Panc1 (cell line): ENCODE measurements at regions not wholly inside any gene's neighbourhood (a gene's known extent, or its start where the extent isn't known, plus 50 kb on each side); places are given as distances from the start of the nearest gene placed in this dataset.
"Not testable (repeated sequence)": the region's sequence is repeated elsewhere in the genome, so short reads cannot be mapped to it uniquely, and the experiment has no call there.

ENCODE experiments used
- ATAC-seq: fragments of 200-7000 bp; cut with Tn5 transposase; 2 replicates; pipeline ENCODE4 v1.9.1; 2020; ENCODE audit warnings: mild to moderate bottlenecking, moderate library complexity
- BruUV-seq: library from RNA; stranded (reverse); fragments of 400-500 nt; replicated peaks from 2 replicates; lab custom pipeline; 2021; lab: Mats Ljungman, UMichigan
- CTCF ChIA-PET: fragments of 300-600 bp; sonication (Branson Sonifier 250); formaldehyde crosslinking; loops from one replicate; lab custom pipeline; 2022; ENCODE audit warnings: antibody characterized with exemption; lab: Charles Lee
- POLR2A ChIA-PET: fragments of 300-600 bp; sonication (Branson Sonifier 250); formaldehyde crosslinking; loops from one replicate; lab custom pipeline; 2022; ENCODE audit warnings: antibody characterized with exemption; lab: Charles Lee
- DNase-seq: peaks from one replicate; pipeline ENCODE4 v3.0.0-alpha.2; 2010; ENCODE audit warnings: low read depth, low spot score
- H3K27ac ChIP-seq: 2 replicates; pipeline ENCODE4 v1.5.1; 2011; ENCODE audit warnings: mild to moderate bottlenecking, low read length, inconsistent platforms
- H3K27me3 ChIP-seq: fragments of 200-500 bp; sonication (Bioruptor generic); 2 replicates; pipeline ENCODE4 v1.6.0; 2014; ENCODE audit warnings: low read length, inconsistent platforms; ENCODE audit not compliant: control insufficient read depth, insufficient read depth
- H3K36me3 ChIP-seq: fragments of 200-500 bp; sonication (Bioruptor generic); 2 replicates; pipeline ENCODE4 v1.5.1; 2014; ENCODE audit warnings: inconsistent platforms, mild to moderate bottlenecking, low read length, moderate library complexity; ENCODE audit not compliant: control insufficient read depth, insufficient read depth
- H3K4me1 ChIP-seq: 2 replicates; pipeline ENCODE4 v1.5.1; 2011; ENCODE audit warnings: inconsistent platforms, mild to moderate bottlenecking, low read length, moderate library complexity; ENCODE audit not compliant: control insufficient read depth, insufficient read depth
- H3K4me3 ChIP-seq, 2 experiments: 2 replicates each; pipeline ENCODE4 v1.5.1; 2011 to 2012; ENCODE audit warnings: low read depth in 2 of 2, low read length in 2 of 2, mild to moderate bottlenecking in 2 of 2, inconsistent platforms in 1 of 2, moderate library complexity in 1 of 2
- H3K9me3 ChIP-seq: fragments of 200-500 bp; sonication (Bioruptor generic); 2 replicates; pipeline ENCODE4 v1.5.1; 2014; ENCODE audit warnings: low read depth, mild to moderate bottlenecking, inconsistent platforms, low read length, moderate library complexity; ENCODE audit not compliant: control insufficient read depth, insufficient read depth
- POLR2AphosphoS5 ChIP-seq: IDR thresholded peaks from 2 replicates; pipeline ENCODE4 v1.6.1; 2012; ENCODE audit warnings: mild to moderate bottlenecking, low read depth, low read length, moderate library complexity
- REST ChIP-seq, 2 experiments: IDR thresholded peaks; 2 replicates each; pipeline ENCODE4 v1.6.1; 2011 to 2012; ENCODE audit warnings: low read depth in 2 of 2, control low read depth in 1 of 2, low read length in 1 of 2, mild to moderate bottlenecking in 1 of 2, moderate library complexity in 1 of 2; ENCODE audit not compliant: insufficient read depth in 1 of 2
- SIN3A ChIP-seq: IDR thresholded peaks from 2 replicates; pipeline ENCODE4 v1.6.1; 2012; ENCODE audit warnings: low read depth, mild to moderate bottlenecking, low read length, moderate library complexity, borderline replicate concordance; ENCODE audit not compliant: insufficient read depth
- TCF7L2 ChIP-seq: IDR thresholded peaks from 2 replicates; pipeline ENCODE4 v1.6.1; 2011; ENCODE audit warnings: mild to moderate bottlenecking, low read depth, low read length, inconsistent platforms
- in situ Hi-C: cut with HindIII; loops from 2 replicates; pipeline ENCODE4 v1.10.0; 2016; ENCODE audit warnings: low sequenced_read_pairs, low pct_unique_long_range_greater_than_20kb
- intact Hi-C: fragments of 100-400 bp; cut with micrococcal nuclease; formaldehyde crosslinking; loops from one replicate; pipeline ENCODE4 v1.10.0; 2022; ENCODE audit not compliant: unreplicated experiment
- TF ChIP-seq, protein P1 (sequence below): fragments of 450-650 bp; IDR thresholded peaks from 2 replicates; pipeline ENCODE4 v1.5.1; 2017; ENCODE audit warnings: mild to moderate bottlenecking

DNA sequence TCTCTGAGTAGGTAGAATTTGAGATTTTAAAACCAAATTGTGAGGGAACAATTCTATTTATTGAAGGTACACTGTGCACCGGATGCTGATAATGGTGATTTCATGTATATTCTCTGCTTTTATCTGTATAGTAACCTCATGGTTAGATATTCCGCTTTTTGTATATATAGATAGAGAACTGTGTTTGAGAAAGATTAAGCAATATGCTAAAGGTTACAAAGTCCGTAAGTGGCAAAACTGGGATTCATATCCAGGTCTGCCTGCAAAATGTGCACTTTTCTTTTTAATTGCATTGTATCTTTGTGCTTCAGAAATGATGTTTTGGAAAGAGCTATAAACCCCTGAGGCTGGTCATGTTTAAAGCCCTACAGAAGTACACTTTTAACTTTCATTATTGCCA lies 635.4 kb upstream of the NECTIN3 start:
- intact Hi-C loops = no loop called here
- Histone ChIP-seq H3K4me1 (no peaks in the 10 kb centered on the region), H3K27me3 (no peaks in the 10 kb centered on the region), H3K9me3 (peaks cover 5% of the 10 kb centered on the region; the same call in 1 of the 2 replicates), H3K4me3 (no peak overlapping the region), H3K27ac (no peak overlapping the region), H3K36me3 (no peaks in the 10 kb centered on the region)
- DNase-seq (no peak), ATAC-seq (no peak)
- in situ Hi-C loops = no loop called here
- no TSS peak for BruUV-seq
- CTCF ChIA-PET = no interaction called here
- TF ChIP-seq, protein P1, sequence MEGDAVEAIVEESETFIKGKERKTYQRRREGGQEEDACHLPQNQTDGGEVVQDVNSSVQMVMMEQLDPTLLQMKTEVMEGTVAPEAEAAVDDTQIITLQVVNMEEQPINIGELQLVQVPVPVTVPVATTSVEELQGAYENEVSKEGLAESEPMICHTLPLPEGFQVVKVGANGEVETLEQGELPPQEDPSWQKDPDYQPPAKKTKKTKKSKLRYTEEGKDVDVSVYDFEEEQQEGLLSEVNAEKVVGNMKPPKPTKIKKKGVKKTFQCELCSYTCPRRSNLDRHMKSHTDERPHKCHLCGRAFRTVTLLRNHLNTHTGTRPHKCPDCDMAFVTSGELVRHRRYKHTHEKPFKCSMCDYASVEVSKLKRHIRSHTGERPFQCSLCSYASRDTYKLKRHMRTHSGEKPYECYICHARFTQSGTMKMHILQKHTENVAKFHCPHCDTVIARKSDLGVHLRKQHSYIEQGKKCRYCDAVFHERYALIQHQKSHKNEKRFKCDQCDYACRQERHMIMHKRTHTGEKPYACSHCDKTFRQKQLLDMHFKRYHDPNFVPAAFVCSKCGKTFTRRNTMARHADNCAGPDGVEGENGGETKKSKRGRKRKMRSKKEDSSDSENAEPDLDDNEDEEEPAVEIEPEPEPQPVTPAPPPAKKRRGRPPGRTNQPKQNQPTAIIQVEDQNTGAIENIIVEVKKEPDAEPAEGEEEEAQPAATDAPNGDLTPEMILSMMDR = no peak
- TF ChIP-seq TCF7L2 = no peak
- no peak for TF ChIP-seq SIN3A
- no peak for TF ChIP-seq REST (IDR thresholded peaks at IDR 0.05; ENCODE audit: insufficient read depth in 1 of 2, low read depth in 2 of 2, low read length in 1 of 2)
- POLR2A ChIA-PET = no interaction called here

DNA sequence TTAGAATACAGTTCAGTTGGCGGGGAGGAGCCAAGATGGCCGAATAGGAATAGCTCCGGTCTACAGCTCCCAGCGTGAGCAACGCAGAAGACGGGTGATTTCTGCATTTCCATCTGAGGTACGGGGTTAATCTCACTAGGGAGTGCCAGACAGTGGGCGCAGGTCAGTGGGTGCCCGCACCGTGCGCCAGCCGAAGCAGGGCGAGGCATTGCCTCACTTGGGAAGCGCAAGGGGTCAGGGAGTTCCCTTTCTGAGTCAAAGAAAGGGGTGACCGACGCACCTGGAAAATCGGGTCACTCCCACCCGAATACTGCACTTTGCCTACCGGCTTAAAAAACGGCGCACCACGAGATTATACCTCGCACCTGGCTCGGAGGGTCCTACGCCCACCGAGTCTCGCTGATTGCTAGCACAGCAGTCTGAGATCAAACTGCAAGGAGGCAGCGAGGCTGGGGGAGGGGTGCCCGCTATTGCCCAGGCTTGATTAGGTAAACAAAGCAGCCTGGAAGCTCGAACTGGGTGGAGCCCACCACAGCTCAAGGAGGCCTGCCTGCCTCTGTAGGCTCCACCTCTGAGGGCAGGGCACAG lies 631.5 kb upstream of the NECTIN3 start:
- POLR2A ChIA-PET, in situ Hi-C loops, H3K27me3 ChIP-seq, H3K27ac ChIP-seq, DNase-seq, H3K4me3 ChIP-seq, H3K4me1 ChIP-seq, BruUV-seq, CTCF ChIA-PET, H3K36me3 ChIP-seq, H3K9me3 ChIP-seq, intact Hi-C loops, ATAC-seq: not testable (repeated sequence)

DNA sequence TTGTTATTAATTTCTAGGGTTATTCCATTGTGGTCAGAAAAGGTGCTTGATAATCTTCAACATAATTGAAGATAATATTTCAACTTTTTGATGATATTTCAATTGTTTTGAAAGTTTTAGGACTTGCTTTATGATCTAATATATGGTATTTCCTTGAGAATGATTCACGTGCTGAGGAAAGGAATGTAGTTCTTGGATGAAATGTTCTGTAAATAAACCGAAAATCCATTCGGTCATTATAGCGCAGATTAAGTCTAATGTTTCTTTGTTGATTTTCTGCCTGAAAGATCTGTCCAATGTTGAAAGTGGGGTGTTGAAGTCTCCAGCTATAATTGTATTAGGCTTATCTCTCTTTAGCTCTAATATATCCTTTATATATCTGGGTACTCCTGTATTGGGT lies 617.5 kb upstream of the NECTIN3 start:
- H3K27me3 ChIP-seq = no peaks in the 10 kb centered on the region
- TF ChIP-seq REST (IDR thresholded peaks at IDR 0.05; ENCODE audit: insufficient read depth in 1 of 2, low read depth in 2 of 2, low read length in 1 of 2) (no peak), TCF7L2 (no peak), POLR2AphosphoS5 (no peak), SIN3A (no peak)
- TF ChIP-seq, protein P1 = no peak
- no peak overlapping the region for H3K27ac ChIP-seq
- in situ Hi-C loops = no loop called here
- DNase-seq = no peak
- no peaks in the 10 kb centered on the region for H3K9me3 ChIP-seq
- no peaks in the 10 kb centered on the region for H3K4me1 ChIP-seq
- no TSS peak for BruUV-seq
- ChIA-PET POLR2A (no interaction called here), CTCF (no interaction called here)
- no peaks in the 10 kb centered on the region for H3K36me3 ChIP-seq
- no peak for ATAC-seq
- no peak overlapping the region for H3K4me3 ChIP-seq
- intact Hi-C loops = no loop called here
